B cell (primary cell): ENCODE measurements at regions not wholly inside any gene's neighbourhood (a gene's known extent, or its start where the extent isn't known, plus 50 kb on each side); places are given as distances from the start of the nearest gene placed in this dataset.

Source experiments
- ATAC-seq: fragments of 200-7000 bp; cut with Tn5 transposase; one replicate; pipeline ENCODE4 v1.10.0; 2021; ENCODE audit warnings: low read depth, mild to moderate bottlenecking, moderate number of reproducible peaks, moderate library complexity
- CTCF ChIA-PET: fragments of 350-600 bp; sonication (Branson Sonifier 250); formaldehyde crosslinking; loops from one replicate; lab custom pipeline; 2021; ENCODE audit warnings: antibody characterized with exemption, inconsistent platforms; lab: Charles Lee
- POLR2A ChIA-PET: fragments of 350-600 bp; sonication (Branson Sonifier 250); formaldehyde crosslinking; loops from one replicate; lab custom pipeline; 2021; ENCODE audit warnings: antibody characterized with exemption; lab: Charles Lee
- DNase-seq: peaks from one replicate; pipeline ENCODE4 v3.0.0; 2013
- H2AFZ ChIP-seq: 2 replicates; pipeline ENCODE4 v1.6.1; 2012; ENCODE audit warnings: mild to moderate bottlenecking, low read depth, low read length; ENCODE audit not compliant: insufficient read depth, poor library complexity, severe bottlenecking
- H3K27ac ChIP-seq, 2 donors: 1 replicate in 1 of 2; 2 replicates in 1 of 2; pipeline ENCODE4 v1.5.1; 2012 to 2013; ENCODE audit warnings: low read length in 2 of 2, mild to moderate bottlenecking in 2 of 2, moderate library complexity in 1 of 2
- H3K27me3 ChIP-seq, 4 experiments: fragments of 200-600 bp in 1 of 4; sonication (generic) in 1 of 4; replicated peaks in 1 of 4; 1 replicate in 2 of 4; 2 replicates in 2 of 4; pipeline versions ENCODE4 v1.6.1 to v1.7.0; 2013 to 2016; ENCODE audit warnings: low read length in 3 of 4, mild to moderate bottlenecking in 2 of 4, mixed read lengths in 1 of 4, moderate library complexity in 1 of 4; ENCODE audit not compliant: insufficient read depth in 4 of 4, control insufficient read depth in 3 of 4; ENCODE audit errors: control extremely low read depth in 1 of 4
- H3K36me3 ChIP-seq, 2 experiments: replicated peaks in 1 of 2; 1 replicate in 1 of 2; 2 replicates in 1 of 2; pipeline versions ENCODE4 v1.6.1 to v1.7.1; 2013; ENCODE audit warnings: low read length in 1 of 2; ENCODE audit not compliant: insufficient read depth in 2 of 2, control insufficient read depth in 1 of 2; ENCODE audit errors: control extremely low read depth in 1 of 2, extremely low read depth in 1 of 2
- H3K4me1 ChIP-seq, 2 donors: fragments of 200-600 bp in 1 of 2; sonication (generic) in 1 of 2; 1 replicate in 1 of 2; 2 replicates in 1 of 2; pipeline versions ENCODE4 v1.5.1 to v1.6.1; 2013 to 2017; ENCODE audit warnings: low read length in 2 of 2; ENCODE audit not compliant: control insufficient read depth in 2 of 2, insufficient read depth in 2 of 2
- H3K4me2 ChIP-seq: replicated peaks from 2 replicates; pipeline ENCODE3; 2012; ENCODE audit warnings: mild to moderate bottlenecking, low read depth, low read length; ENCODE audit not compliant: poor library complexity, severe bottlenecking
- H3K4me3 ChIP-seq, 5 experiments: fragments of 200-600 bp in 1 of 5; sonication (generic) in 1 of 5; 1 replicate in 3 of 5; 2 replicates in 2 of 5; pipeline versions ENCODE4 v1.5.1 to v1.7.0; 2011 to 2016; ENCODE audit warnings: low read length in 4 of 5, mild to moderate bottlenecking in 4 of 5, low read depth in 2 of 5, control low read depth in 1 of 5, moderate library complexity in 1 of 5; ENCODE audit not compliant: insufficient read depth in 1 of 5; ENCODE audit errors: control extremely low read depth in 1 of 5, extremely low read depth in 1 of 5
- H3K79me2 ChIP-seq: fragments of 200-600 bp; sonication (generic); one replicate; pipeline ENCODE4 v1.6.0; 2016; ENCODE audit warnings: low read length; ENCODE audit not compliant: control insufficient read depth, insufficient read depth
- H3K9ac ChIP-seq: fragments of 200-600 bp; sonication (generic); 2 replicates; pipeline ENCODE4 v1.6.1; 2017; ENCODE audit warnings: mild to moderate bottlenecking, low read length, moderate library complexity
- H3K9me3 ChIP-seq, 3 donors: one replicate each; pipeline versions ENCODE4 v1.6.1 to v1.7.1; 2013; ENCODE audit warnings: low read length in 2 of 3; ENCODE audit not compliant: control insufficient read depth in 2 of 3, insufficient read depth in 1 of 3; ENCODE audit errors: control extremely low read depth in 1 of 3
- H4K20me1 ChIP-seq: 2 replicates; pipeline ENCODE4 v1.6.0; 2012; ENCODE audit warnings: mild to moderate bottlenecking, low read length; ENCODE audit not compliant: insufficient read depth, control insufficient read depth, poor library complexity, severe bottlenecking
- H3K27ac Mint-ChIP-seq: one replicate; pipeline ENCODE4 v1.8.0; 2021; ENCODE audit warnings: mixed read lengths
- H3K27me3 Mint-ChIP-seq: one replicate; pipeline ENCODE4 v1.8.0; 2021; ENCODE audit warnings: mixed read lengths
- H3K4me1 Mint-ChIP-seq: one replicate; pipeline ENCODE4 v1.8.0; 2021; ENCODE audit warnings: mixed read lengths
- H3K4me3 Mint-ChIP-seq: one replicate; pipeline ENCODE4 v1.8.0; 2021; ENCODE audit warnings: mixed read lengths
- H3K9me3 Mint-ChIP-seq: one replicate; pipeline ENCODE4 v1.8.0; 2022; ENCODE audit warnings: mixed read lengths; ENCODE audit not compliant: insufficient read depth
- EZH2 ChIP-seq: IDR thresholded peaks from 2 replicates; pipeline ENCODE4 v1.6.1; 2012; ENCODE audit warnings: borderline replicate concordance, low read depth, mild to moderate bottlenecking, moderate library complexity, low read length; ENCODE audit not compliant: insufficient read depth, poor library complexity, severe bottlenecking
- WGBS: methylation state at CpG from one replicate; pipeline ENCODE4 v1.1.5; 2013; ENCODE audit warnings: missing lambda C conversion rate; ENCODE audit not compliant: insufficient coverage; 5-methylcytosine and 5-hydroxymethylcytosine counted together
- intact Hi-C: fragments of 100-400 bp; cut with micrococcal nuclease; formaldehyde crosslinking; loops from one replicate; pipeline ENCODE4 v1.10.0; 2022
- TF ChIP-seq, protein P1 (sequence below): fragments of 200-600 bp; IDR thresholded peaks from one replicate; pipeline ENCODE4 v1.8.0; 2022; ENCODE audit warnings: antibody characterized with exemption, mild to moderate bottlenecking

DNA sequence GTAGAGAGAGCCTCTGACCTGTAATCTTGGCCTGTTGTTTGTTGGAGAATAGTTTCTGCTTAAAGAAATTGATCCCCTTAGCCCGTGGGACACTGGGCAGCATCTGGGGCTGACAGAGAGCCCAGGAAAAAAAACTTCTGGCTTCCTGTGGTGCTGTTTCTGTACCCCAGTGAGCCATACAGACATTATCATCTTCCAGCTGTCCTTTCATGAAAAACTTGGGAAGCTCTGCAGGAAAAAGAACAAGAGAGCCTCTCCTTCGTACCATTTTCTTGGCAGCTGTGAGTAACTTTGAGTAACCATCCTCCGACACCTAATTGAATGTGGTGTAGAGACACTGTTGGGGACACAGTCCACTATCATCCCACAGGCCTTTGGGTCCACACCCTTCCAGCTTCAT is 333.0 kb downstream of the SHQ1 start:
- peaks cover 6% of the 10 kb centered on the region for H3K4me1 Mint-ChIP-seq
- H3K4me2 ChIP-seq = no peak overlapping the region
- no peak overlapping the region for H3K4me3 Mint-ChIP-seq
- H3K9me3 ChIP-seq = no peaks in the 10 kb centered on the region
- H2AFZ ChIP-seq = no peak overlapping the region
- intact Hi-C loops = no loop called here
- H3K27ac Mint-ChIP-seq = no peak overlapping the region
- H3K4me1 ChIP-seq = peaks cover 5 to 6% of the 10 kb centered on the region in 2 donors
- no peak overlapping the region for H3K9ac ChIP-seq
- ATAC-seq = no peak
- no peak overlapping the region for H3K27ac ChIP-seq
- WGBS = 100% methylated on average over 1 of the region's 3 CpGs
- no peaks in the 10 kb centered on the region for H3K9me3 Mint-ChIP-seq
- H3K4me3 ChIP-seq = no peak overlapping the region
- CTCF ChIA-PET = no interaction called here
- POLR2A ChIA-PET = interaction anchor here (0.6 kb wide), 1 partner anchor 253 kb away, joined by 5 read pairs; no protein-coding TSS in a partner anchor
- H3K79me2 ChIP-seq = no peaks in the 10 kb centered on the region
- H4K20me1 ChIP-seq = no peaks in the 10 kb centered on the region
- H3K27me3 Mint-ChIP-seq = no peaks in the 10 kb centered on the region
- TF ChIP-seq EZH2 = no peak
- TF ChIP-seq, protein P1, sequence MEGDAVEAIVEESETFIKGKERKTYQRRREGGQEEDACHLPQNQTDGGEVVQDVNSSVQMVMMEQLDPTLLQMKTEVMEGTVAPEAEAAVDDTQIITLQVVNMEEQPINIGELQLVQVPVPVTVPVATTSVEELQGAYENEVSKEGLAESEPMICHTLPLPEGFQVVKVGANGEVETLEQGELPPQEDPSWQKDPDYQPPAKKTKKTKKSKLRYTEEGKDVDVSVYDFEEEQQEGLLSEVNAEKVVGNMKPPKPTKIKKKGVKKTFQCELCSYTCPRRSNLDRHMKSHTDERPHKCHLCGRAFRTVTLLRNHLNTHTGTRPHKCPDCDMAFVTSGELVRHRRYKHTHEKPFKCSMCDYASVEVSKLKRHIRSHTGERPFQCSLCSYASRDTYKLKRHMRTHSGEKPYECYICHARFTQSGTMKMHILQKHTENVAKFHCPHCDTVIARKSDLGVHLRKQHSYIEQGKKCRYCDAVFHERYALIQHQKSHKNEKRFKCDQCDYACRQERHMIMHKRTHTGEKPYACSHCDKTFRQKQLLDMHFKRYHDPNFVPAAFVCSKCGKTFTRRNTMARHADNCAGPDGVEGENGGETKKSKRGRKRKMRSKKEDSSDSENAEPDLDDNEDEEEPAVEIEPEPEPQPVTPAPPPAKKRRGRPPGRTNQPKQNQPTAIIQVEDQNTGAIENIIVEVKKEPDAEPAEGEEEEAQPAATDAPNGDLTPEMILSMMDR = no peak
- no peaks in the 10 kb centered on the region for H3K36me3 ChIP-seq
- no peaks in the 10 kb centered on the region for H3K27me3 ChIP-seq
- no peak for DNase-seq

DNA sequence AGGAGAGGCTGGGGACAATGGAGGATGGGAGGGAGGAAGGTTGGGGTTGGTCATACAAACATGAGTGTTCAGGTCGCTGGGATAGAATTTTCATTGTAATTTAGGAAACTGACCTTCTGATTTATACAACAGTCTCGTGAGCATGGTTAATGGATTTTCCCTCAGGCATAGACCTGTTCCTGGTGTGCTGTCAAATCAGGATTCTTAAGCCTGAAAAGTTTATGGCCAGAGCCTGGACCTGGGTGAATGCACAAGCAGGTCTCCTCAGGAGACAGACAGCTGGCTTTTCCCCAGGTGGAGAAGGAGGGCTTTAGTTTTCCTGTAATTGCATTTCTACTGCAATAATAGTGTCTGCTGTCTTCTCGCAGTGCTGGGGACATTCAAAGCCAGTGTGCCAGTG is 338.0 kb downstream of the SHQ1 start:
- POLR2A ChIA-PET = no interaction called here
- Histone ChIP-seq H4K20me1 (no peaks in the 10 kb centered on the region), H3K27me3 (peaks cover 0 to 2% (median 0%) of the 10 kb centered on the region in 4 experiments), H2AFZ (no peak overlapping the region), H3K4me2 (no peak overlapping the region), H3K4me3 (no peak overlapping the region), H3K9me3 (no peaks in the 10 kb centered on the region), H3K9ac (no peak overlapping the region), H3K27ac (no peak overlapping the region), H3K4me1 (no peaks in the 10 kb centered on the region), H3K36me3 (no peaks in the 10 kb centered on the region), H3K79me2 (no peaks in the 10 kb centered on the region)
- no peaks in the 10 kb centered on the region for H3K9me3 Mint-ChIP-seq
- 100% methylated on average over 3 of the region's 3 CpGs for WGBS
- H3K4me3 Mint-ChIP-seq = no peak overlapping the region
- intact Hi-C loops = no loop called here
- ATAC-seq (no peak), DNase-seq (no peak)
- H3K27ac Mint-ChIP-seq = no peak overlapping the region
- H3K4me1 Mint-ChIP-seq = no peaks in the 10 kb centered on the region
- TF ChIP-seq, protein P1 = no peak
- no peak for TF ChIP-seq EZH2
- peaks cover 5% of the 10 kb centered on the region for H3K27me3 Mint-ChIP-seq
- CTCF ChIA-PET = no interaction called here
